Choroid plexus epithelial cell (primary cell): ENCODE measurements at regions not wholly inside any gene's neighbourhood (a gene's known extent, or its start where the extent isn't known, plus 50 kb on each side); places are given as distances from the start of the nearest gene placed in this dataset.
A peak's percentile ranks its signal among the peaks of the same experiment; 100 is the strongest.
"Not testable (repeated sequence)": the region's sequence is repeated elsewhere in the genome, so short reads cannot be mapped to it uniquely, and the experiment has no call there.

Source experiments
- DNase-seq: peaks from one replicate; pipeline ENCODE4 v3.0.0-alpha.2; 2010; ENCODE audit warnings: low read depth
- H3K4me3 ChIP-seq: 2 replicates; pipeline ENCODE4 v1.5.1; 2011; ENCODE audit warnings: low read depth, mild to moderate bottlenecking, control low read depth, low read length, moderate library complexity
- TF ChIP-seq, protein P1 (sequence below): conservative IDR thresholded peaks from 2 replicates; pipeline ENCODE4 v1.5.1; 2011; ENCODE audit warnings: low read depth, mild to moderate bottlenecking, control low read depth, inconsistent platforms, low read length, moderate library complexity

DNA sequence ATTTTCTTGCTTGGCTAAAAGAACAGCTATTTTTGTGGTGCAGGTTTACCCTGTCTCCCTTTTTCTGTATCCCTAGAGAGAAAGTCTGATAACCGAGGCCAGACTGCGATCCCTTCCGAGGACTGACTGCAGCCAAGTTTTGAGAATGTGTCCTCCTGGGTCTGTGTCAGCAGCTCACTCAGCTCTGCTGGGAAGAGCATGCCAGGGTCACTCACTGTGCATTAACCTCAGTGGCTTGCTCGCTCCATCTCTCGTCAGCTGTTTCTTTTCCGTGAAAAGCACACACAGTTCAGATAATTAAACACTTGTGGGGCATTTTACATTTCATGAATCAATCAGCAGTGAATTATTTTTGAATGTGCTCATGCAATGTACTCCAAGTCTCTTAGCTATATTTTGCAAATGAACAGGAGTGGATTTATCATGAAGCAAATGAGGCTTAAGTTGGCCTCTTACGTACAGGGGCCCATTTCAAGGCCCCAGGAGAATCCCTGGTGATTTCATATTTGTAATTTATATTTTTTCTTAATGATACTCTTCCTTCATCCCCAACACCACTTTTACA is 252.1 kb downstream of the SMARCA2 start:
- H3K4me3 ChIP-seq, result no peak overlapping the region
- peak; percentile 34 for DNase-seq
- TF ChIP-seq, protein P1, sequence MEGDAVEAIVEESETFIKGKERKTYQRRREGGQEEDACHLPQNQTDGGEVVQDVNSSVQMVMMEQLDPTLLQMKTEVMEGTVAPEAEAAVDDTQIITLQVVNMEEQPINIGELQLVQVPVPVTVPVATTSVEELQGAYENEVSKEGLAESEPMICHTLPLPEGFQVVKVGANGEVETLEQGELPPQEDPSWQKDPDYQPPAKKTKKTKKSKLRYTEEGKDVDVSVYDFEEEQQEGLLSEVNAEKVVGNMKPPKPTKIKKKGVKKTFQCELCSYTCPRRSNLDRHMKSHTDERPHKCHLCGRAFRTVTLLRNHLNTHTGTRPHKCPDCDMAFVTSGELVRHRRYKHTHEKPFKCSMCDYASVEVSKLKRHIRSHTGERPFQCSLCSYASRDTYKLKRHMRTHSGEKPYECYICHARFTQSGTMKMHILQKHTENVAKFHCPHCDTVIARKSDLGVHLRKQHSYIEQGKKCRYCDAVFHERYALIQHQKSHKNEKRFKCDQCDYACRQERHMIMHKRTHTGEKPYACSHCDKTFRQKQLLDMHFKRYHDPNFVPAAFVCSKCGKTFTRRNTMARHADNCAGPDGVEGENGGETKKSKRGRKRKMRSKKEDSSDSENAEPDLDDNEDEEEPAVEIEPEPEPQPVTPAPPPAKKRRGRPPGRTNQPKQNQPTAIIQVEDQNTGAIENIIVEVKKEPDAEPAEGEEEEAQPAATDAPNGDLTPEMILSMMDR, result no peak

DNA sequence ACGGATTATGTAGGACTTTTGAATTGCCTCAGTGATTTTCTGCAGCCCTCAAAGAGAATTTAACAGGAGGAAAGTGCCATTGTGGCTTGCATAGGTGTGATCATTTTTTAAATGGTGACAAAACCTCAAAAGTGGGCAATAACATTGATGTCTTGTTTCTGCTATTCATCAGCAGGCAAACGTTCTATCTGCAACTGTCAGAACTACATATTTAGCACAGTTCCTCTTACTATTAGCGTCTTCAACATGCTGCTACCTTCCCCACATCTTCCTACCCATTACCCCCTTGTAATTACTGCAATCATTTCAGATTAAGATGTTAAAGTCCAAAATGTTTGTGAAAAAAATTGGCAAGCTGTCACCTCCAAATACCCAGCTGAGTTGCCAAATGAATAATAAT is 254.6 kb downstream of the SMARCA2 start:
- no peak overlapping the region for H3K4me3 ChIP-seq
- TF ChIP-seq, protein P1, result no peak
- no peak for DNase-seq

DNA sequence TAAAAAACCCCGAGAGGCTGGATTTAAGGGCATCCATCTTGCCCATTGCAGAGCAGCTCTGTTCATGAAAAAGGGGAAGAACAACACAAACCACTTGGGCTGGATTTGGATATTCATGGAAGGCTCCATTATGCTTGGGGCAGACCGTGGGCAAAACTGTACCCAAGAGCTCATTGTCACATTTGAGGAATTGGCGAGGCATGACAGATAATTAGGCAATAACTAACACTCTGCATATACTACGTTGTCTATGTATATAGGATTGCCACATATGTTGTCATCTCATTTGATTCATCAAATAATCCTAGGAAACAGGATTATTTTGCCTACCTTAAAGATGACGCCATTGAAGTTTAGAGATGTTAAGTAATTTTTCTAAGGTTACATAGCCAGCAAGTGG is 255.4 kb downstream of the SMARCA2 start:
- H3K4me3 ChIP-seq, result no peak overlapping the region
- TF ChIP-seq, protein P1, result no peak
- DNase-seq, result no peak

DNA sequence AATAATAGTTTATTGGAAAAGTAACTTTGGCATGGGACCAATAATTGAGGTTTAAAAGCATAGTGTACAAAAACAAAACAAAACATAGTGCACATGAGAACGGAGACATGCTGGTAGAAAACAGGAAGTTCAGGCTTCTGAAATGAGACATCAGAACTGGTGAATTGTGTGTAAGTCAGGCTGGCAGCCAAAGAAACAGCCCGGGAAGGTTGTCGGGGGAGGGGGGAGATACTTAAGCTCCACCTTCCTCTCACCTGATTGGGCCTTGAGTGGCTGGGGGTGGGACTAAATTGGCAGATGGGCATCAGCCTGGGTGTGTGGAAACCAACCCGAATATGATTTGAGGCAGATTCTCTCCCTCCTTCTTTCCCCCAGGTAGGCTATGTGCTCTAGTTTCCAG is 256.3 kb downstream of the SMARCA2 start:
- TF ChIP-seq, protein P1, result no peak
- peak; percentile 39 for DNase-seq
- H3K4me3 ChIP-seq, result no peak overlapping the region

DNA sequence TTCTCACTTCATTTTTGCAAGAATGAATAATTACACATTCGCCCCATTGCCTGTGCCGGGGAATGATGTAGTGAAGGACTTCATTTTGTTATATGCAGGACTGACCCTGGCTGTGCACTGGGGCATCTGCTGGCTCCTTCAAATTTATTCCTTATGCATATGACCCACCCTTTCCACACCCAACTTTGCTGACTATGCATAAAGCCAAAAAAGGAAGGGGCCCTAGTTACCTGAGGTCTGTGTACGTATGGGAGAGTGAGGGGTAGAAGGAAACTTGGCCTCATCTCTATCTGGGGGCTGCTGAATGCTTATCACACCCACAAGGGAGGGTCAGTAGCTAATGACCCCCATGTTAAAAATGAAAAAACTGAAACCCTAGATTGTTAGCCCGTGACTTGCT is 259.6 kb downstream of the SMARCA2 start:
- no peak for DNase-seq
- TF ChIP-seq, protein P1, result no peak
- H3K4me3 ChIP-seq, result no peak overlapping the region

DNA sequence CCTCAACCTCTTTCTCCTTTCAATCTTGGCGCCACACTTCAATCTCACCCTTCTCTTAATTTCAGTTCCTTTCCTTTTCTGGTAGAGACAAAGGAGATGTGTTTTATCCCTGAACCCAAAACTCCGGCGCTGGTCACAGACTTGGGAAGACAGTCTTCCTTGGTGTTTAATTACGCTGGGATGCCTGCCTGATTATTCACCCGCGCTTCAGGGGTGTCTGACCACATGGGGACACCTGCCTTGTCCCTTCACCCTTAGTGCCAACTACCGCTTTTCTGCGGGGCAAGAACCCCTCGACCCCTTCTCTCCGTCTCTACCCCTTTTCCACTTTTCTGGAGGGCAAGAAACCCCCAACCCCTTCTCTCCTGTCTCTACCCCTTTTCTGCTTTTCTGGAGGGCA is 261.1 kb downstream of the SMARCA2 start:
- no peak overlapping the region for H3K4me3 ChIP-seq
- TF ChIP-seq, protein P1, result no peak
- DNase-seq, result no peak

DNA sequence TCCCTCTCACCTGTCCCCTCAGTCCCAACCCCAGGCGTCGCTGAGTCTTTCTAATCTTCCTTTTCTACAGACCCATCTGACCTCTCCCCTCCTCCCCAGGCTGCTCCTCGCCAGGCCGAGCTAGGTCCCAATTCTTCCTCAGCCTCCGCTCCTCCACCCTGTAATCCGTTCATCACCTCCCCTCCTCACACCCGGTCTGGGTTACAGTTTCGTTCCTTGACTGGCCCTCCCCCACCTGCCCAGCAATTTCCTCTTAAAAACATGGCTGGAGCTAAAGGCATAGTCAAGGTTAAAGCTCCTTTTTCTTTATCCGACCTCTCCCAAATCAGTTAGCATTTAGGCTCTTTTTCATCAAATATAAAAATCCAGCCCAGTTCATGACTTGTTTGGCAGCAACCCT is 262.0 kb downstream of the SMARCA2 start:
- not testable (repeated sequence) for DNase-seq, H3K4me3 ChIP-seq

DNA sequence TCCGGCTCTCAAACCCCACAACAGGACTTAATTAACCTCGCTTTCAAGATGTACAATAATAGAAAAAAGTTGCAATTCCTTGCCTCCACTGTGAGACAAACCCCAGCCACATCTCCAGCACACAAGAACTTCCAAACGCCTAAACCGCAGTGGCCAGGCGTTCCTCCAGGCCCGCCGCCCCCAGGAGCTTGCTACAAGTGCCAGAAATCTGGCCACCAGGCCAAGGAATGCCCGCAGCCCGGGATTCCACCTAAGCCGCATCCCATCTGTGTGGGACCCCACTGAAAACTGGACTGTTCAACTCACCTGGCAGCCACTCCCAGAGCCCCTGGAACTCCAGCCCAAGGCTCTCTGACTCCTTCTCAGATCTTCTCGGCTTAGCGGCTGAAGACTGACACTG is 262.5 kb downstream of the SMARCA2 start:
- DNase-seq, H3K4me3 ChIP-seq: not testable (repeated sequence)

DNA sequence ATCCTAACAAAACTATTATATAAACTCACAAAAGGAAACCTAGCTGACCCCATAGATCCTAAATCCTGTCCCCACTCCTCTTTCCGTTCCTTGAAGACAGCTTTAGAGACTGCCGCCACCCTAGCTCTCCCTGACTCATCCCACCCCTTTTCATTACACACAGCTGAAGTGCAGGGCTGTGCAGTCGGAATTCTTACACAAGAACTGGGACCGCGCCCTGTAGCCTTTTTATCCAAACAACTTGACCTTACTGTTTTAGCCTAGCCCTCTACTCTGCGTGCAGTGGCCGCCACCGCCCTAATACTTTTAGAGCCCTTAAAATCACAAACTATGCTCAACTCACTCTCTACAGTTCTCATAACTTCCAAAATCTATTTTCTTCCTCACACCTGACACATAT is 264.0 kb downstream of the SMARCA2 start:
- DNase-seq, H3K4me3 ChIP-seq: not testable (repeated sequence)
